ENCODE measurements at regions not wholly inside any gene's neighbourhood (a gene's known extent, or its start where the extent isn't known, plus 50 kb on each side); places are given as distances from the start of the nearest gene placed in this dataset.

DNA sequence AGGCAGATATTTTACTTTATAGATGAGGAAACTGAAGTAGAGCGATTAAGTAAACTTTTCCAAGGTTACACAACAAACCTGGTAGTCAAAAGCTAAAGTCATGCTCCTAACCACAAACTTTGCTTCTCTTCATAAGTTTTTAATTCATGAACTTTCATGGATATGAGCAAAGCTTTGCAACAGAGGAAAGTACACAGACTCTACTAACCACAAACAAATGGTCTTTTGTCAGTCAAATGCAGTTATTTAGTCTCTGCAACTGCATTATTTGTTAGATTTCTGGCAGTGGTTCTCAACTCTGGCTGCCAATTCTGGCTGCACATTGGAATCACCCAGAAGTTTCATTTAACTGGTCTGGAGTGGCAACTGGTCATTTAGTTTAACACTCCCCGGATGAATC, 140.6 kb upstream of the TMEM168 start:
- TF ChIP-seq, protein P1, sequence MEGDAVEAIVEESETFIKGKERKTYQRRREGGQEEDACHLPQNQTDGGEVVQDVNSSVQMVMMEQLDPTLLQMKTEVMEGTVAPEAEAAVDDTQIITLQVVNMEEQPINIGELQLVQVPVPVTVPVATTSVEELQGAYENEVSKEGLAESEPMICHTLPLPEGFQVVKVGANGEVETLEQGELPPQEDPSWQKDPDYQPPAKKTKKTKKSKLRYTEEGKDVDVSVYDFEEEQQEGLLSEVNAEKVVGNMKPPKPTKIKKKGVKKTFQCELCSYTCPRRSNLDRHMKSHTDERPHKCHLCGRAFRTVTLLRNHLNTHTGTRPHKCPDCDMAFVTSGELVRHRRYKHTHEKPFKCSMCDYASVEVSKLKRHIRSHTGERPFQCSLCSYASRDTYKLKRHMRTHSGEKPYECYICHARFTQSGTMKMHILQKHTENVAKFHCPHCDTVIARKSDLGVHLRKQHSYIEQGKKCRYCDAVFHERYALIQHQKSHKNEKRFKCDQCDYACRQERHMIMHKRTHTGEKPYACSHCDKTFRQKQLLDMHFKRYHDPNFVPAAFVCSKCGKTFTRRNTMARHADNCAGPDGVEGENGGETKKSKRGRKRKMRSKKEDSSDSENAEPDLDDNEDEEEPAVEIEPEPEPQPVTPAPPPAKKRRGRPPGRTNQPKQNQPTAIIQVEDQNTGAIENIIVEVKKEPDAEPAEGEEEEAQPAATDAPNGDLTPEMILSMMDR (IDR thresholded peaks at IDR 0.05) = no peak
- TF ChIP-seq POLR2A (IDR thresholded peaks at IDR 0.05) = no peak

Data from uterus (tissue), 2 donors.